ENCODE measurements at regions not wholly inside any gene's neighbourhood (a gene's known extent, or its start where the extent isn't known, plus 50 kb on each side); places are given as distances from the start of the nearest gene placed in this dataset.
"Not testable (repeated sequence)": the region's sequence is repeated elsewhere in the genome, so short reads cannot be mapped to it uniquely, and the experiment has no call there.

DNA sequence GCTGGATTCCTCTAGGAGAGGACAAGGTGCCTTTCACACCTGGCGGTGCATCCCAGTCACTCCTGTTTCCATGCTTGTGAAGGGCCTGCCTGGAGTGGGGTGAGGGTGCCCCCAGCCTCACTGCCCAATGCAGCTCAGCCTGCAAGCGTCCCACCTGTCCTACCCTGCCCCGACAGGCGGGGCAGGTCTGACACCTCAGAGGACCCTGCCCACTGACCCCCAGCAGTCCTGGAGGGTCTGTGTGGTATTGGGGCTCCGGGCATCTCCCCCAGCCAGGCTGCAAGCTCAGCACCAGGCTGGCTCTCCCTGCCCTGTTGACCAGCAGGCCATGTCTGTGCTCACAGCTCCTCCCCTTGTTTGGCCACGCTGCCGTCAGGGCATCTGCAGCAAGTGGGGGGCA, 194.9 kb downstream of the LIPI start:
- FAIRE-seq; H3K36me3 ChIP-seq (ENCODE audit: control insufficient read depth in 2 of 2, extremely low read depth in 1 of 2, insufficient read depth in 2 of 2, low read length in 2 of 2); H3K9me3 ChIP-seq (ENCODE audit: control insufficient read depth, low read depth, low read length); dilution Hi-C loops (cut with MboI; ENCODE audit: extremely low pct_ligation_motif_present, low sequenced_read_pairs); H3K4me2 ChIP-seq (ENCODE audit: control insufficient read depth, extremely low read depth, insufficient read depth, low read depth, low read length); DNase-seq (ENCODE audit: low read depth, low spot score); H3K9me1 ChIP-seq (ENCODE audit: control insufficient read depth, extremely low read depth, insufficient read depth, low read length); H3K4me3 ChIP-seq (ENCODE audit: control insufficient read depth in 2 of 3, extremely low read depth in 1 of 3, insufficient read depth in 2 of 3, low read depth in 1 of 3, low read length in 3 of 3); H3K27ac ChIP-seq (ENCODE audit: control insufficient read depth, insufficient read depth, low read length); H3K79me2 ChIP-seq (ENCODE audit: control insufficient read depth, insufficient read depth, low read length); H4K20me1 ChIP-seq (ENCODE audit: control insufficient read depth, extremely low read depth, insufficient read depth, low read length); H3K9ac ChIP-seq (ENCODE audit: control insufficient read depth, extremely low read depth, insufficient read depth, low read length); H3K4me1 ChIP-seq (ENCODE audit: control insufficient read depth, extremely low read depth, insufficient read depth, low read length); H3K27me3 ChIP-seq (ENCODE audit: control insufficient read depth, extremely low read depth, insufficient read depth, low read length); H2AFZ ChIP-seq (ENCODE audit: control insufficient read depth, low read length): not testable (repeated sequence)

DNA sequence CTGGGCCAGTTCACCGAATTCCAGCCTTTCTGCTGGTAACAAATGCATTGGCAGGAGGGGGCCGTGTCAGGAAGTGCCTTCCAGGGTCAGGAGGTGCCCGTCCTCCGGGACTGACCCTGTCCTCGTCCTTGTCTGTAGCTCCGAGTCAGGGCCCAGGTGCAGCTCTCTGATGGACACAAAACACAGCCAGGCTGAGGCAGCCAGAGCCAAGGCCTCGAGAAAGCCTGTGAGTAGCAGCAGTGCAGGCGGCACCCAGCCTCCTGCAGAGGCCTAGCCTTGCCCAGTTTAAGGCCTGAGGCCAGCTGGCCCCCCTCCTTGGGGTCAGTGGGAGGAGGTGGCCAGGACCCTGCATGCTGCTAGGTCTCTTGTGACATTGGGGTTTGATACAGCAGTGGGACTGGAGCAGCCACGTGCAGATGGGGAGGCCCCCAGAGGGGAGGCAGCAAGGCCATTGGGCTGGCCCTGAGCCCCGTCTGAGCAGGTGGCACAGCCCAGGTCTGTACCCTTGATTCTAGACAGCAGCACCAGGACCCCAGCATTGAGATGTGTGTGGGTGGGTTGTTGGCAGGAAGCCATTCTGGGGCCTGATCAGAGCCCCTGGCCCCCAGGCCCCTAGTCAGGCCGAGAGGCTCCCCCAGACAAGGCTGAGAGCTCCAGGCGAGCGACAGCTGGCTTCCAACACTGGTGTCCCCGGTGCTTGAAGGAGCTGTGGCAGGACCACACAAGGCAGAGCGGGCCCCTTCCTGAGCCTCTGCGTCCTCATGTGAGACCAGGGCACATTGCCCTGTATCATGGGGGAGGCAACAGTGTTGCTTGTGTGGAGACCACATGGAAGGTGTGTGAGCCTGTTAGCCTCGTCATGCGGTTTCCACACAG, 196.9 kb downstream of the LIPI start:
- H3K9ac ChIP-seq (ENCODE audit: control insufficient read depth, extremely low read depth, insufficient read depth, low read length); H3K36me3 ChIP-seq (ENCODE audit: control insufficient read depth in 2 of 2, extremely low read depth in 1 of 2, insufficient read depth in 2 of 2, low read length in 2 of 2); H3K27ac ChIP-seq (ENCODE audit: control insufficient read depth, insufficient read depth, low read length); FAIRE-seq; H2AFZ ChIP-seq (ENCODE audit: control insufficient read depth, low read length); H4K20me1 ChIP-seq (ENCODE audit: control insufficient read depth, extremely low read depth, insufficient read depth, low read length); H3K4me1 ChIP-seq (ENCODE audit: control insufficient read depth, extremely low read depth, insufficient read depth, low read length); H3K4me2 ChIP-seq (ENCODE audit: control insufficient read depth, extremely low read depth, insufficient read depth, low read depth, low read length); H3K79me2 ChIP-seq (ENCODE audit: control insufficient read depth, insufficient read depth, low read length); DNase-seq (ENCODE audit: low read depth, low spot score); H3K27me3 ChIP-seq (ENCODE audit: control insufficient read depth, extremely low read depth, insufficient read depth, low read length); H3K9me3 ChIP-seq (ENCODE audit: control insufficient read depth, low read depth, low read length); dilution Hi-C loops (cut with MboI; ENCODE audit: extremely low pct_ligation_motif_present, low sequenced_read_pairs); H3K9me1 ChIP-seq (ENCODE audit: control insufficient read depth, extremely low read depth, insufficient read depth, low read length); H3K4me3 ChIP-seq (ENCODE audit: control insufficient read depth in 2 of 3, extremely low read depth in 1 of 3, insufficient read depth in 2 of 3, low read depth in 1 of 3, low read length in 3 of 3): not testable (repeated sequence)

DNA sequence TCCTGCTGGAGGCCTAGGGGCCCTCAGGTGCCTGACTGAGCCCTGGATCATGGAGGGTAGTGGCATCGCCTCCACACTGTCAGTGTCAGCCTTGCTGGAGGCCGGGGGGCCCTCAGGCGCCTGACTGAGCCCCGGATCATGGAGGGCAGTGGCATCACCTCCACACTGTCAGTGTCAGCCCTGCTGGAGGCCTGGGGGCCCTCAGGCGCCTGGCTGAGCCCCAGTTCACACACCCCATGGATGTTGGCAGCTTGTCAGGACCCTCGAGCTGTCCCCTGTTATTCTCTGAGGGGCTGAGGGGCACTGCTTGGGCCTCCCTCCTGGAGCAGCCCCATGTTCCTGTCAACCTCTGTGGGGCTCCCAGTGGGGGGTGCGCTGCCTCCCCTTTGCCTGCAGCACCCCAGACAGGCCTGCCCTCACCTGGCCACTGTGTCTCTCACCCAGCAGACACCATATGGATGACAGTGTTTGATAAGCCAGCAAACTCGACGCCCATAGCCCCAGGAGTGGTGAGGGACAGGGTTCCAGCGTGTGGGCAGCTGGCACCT, 197.6 kb downstream of the LIPI start:
- DNase-seq (ENCODE audit: low read depth, low spot score) = no peak
- Histone ChIP-seq H3K9me1 (ENCODE audit: control insufficient read depth, extremely low read depth, insufficient read depth, low read length) (no peaks in the 10 kb centered on the region), H3K27ac (ENCODE audit: control insufficient read depth, insufficient read depth, low read length) (no peak overlapping the region), H3K27me3 (ENCODE audit: control insufficient read depth, extremely low read depth, insufficient read depth, low read length) (no peaks in the 10 kb centered on the region), H3K36me3 (ENCODE audit: control insufficient read depth in 2 of 2, extremely low read depth in 1 of 2, insufficient read depth in 2 of 2, low read length in 2 of 2) (no peaks in the 10 kb centered on the region), H3K4me2 (ENCODE audit: control insufficient read depth, extremely low read depth, insufficient read depth, low read depth, low read length) (no peak overlapping the region), H3K4me1 (ENCODE audit: control insufficient read depth, extremely low read depth, insufficient read depth, low read length) (no peaks in the 10 kb centered on the region), H3K9ac (ENCODE audit: control insufficient read depth, extremely low read depth, insufficient read depth, low read length) (no peak overlapping the region), H3K4me3 (ENCODE audit: control insufficient read depth in 2 of 3, extremely low read depth in 1 of 3, insufficient read depth in 2 of 3, low read depth in 1 of 3, low read length in 3 of 3) (no peak overlapping the region), H3K79me2 (ENCODE audit: control insufficient read depth, insufficient read depth, low read length) (no peaks in the 10 kb centered on the region), H2AFZ (ENCODE audit: control insufficient read depth, low read length) (no peak overlapping the region), H3K9me3 (ENCODE audit: control insufficient read depth, low read depth, low read length) (peaks cover 3% of the 10 kb centered on the region), H4K20me1 (ENCODE audit: control insufficient read depth, extremely low read depth, insufficient read depth, low read length) (no peaks in the 10 kb centered on the region)
- dilution Hi-C loops (cut with MboI; ENCODE audit: extremely low pct_ligation_motif_present, low sequenced_read_pairs) = no loop called here
- TF ChIP-seq, protein P1, sequence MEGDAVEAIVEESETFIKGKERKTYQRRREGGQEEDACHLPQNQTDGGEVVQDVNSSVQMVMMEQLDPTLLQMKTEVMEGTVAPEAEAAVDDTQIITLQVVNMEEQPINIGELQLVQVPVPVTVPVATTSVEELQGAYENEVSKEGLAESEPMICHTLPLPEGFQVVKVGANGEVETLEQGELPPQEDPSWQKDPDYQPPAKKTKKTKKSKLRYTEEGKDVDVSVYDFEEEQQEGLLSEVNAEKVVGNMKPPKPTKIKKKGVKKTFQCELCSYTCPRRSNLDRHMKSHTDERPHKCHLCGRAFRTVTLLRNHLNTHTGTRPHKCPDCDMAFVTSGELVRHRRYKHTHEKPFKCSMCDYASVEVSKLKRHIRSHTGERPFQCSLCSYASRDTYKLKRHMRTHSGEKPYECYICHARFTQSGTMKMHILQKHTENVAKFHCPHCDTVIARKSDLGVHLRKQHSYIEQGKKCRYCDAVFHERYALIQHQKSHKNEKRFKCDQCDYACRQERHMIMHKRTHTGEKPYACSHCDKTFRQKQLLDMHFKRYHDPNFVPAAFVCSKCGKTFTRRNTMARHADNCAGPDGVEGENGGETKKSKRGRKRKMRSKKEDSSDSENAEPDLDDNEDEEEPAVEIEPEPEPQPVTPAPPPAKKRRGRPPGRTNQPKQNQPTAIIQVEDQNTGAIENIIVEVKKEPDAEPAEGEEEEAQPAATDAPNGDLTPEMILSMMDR (optimal IDR thresholded peaks at IDR 0.05 in 1 of 3, IDR thresholded peaks at IDR 0.05 in 1 of 3, conservative IDR thresholded peaks at IDR 0.05 in 1 of 3; ENCODE audit: extremely low read depth in 1 of 3, insufficient read depth in 2 of 3, low read length in 3 of 3) = no peak
- no peak for TF ChIP-seq EZH2 (IDR thresholded peaks at IDR 0.05; ENCODE audit: low read length)
- FAIRE-seq = no peak

Data from keratinocyte (primary cell).